ENCODE measurements at regions not wholly inside any gene's neighbourhood (a gene's known extent, or its start where the extent isn't known, plus 50 kb on each side); places are given as distances from the start of the nearest gene placed in this dataset.

DNA sequence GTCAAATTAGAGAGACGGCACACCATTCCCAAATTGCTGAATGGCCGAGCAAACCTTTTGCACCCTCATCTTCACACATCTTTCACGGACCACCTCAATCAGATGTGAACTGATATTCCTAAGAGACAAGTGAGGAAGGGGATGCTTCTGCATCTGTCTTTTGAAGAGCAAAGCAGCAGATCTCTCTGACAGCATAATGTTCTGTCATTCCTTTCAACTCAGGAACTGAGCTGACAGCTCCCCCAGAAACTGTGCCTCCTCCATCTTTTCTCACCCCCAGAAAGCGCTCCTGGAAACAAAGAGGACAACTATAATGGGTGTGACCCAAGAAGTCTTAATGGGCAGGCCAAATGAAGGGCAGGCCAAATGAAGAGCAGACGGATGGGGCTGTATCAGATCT is 256.4 kb downstream of the C1orf94 start:
- TF ChIP-seq CTCF (conservative IDR thresholded peaks at IDR 0.05; ENCODE audit: low read depth in 2 of 2) (no peak), ZNF114 (CRISPR knock-in tag; IDR thresholded peaks at IDR 0.05) (no peak), POLR2AphosphoS5 (IDR thresholded peaks at IDR 0.05; ENCODE audit: low read depth) (no peak), EZH2 (IDR thresholded peaks at IDR 0.05; ENCODE audit: low read depth, unreplicated experiment) (no peak), REST (IDR thresholded peaks at IDR 0.05; ENCODE audit: unreplicated experiment) (no peak)

All from GM23338 (cell line).